ENCODE measurements at regions not wholly inside any gene's neighbourhood (a gene's known extent, or its start where the extent isn't known, plus 50 kb on each side); places are given as distances from the start of the nearest gene placed in this dataset.

DNA sequence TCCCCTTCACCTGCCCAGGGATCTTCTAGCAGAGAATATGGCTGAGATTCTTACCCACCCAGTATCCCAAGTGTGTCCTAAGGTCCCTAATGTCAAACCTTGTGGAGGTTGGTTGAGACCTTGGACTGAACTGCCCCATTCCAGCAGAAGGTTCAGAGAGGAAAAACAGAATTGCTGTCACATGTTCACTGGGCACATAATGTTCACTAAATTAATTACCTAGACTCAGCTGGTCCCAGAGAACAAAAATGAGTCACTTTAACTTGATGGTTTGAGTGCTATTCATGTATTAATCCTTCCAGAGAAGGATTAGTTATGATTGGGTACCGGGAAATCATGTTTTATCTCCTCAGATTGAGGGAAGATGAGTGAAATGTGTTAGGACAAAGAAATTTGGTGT, 171.3 kb upstream of the GADL1 start:
- TF ChIP-seq, protein P1, sequence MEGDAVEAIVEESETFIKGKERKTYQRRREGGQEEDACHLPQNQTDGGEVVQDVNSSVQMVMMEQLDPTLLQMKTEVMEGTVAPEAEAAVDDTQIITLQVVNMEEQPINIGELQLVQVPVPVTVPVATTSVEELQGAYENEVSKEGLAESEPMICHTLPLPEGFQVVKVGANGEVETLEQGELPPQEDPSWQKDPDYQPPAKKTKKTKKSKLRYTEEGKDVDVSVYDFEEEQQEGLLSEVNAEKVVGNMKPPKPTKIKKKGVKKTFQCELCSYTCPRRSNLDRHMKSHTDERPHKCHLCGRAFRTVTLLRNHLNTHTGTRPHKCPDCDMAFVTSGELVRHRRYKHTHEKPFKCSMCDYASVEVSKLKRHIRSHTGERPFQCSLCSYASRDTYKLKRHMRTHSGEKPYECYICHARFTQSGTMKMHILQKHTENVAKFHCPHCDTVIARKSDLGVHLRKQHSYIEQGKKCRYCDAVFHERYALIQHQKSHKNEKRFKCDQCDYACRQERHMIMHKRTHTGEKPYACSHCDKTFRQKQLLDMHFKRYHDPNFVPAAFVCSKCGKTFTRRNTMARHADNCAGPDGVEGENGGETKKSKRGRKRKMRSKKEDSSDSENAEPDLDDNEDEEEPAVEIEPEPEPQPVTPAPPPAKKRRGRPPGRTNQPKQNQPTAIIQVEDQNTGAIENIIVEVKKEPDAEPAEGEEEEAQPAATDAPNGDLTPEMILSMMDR (IDR thresholded peaks at IDR 0.05; ENCODE audit: poor library complexity) = no peak
- no peak for TF ChIP-seq EZH2phosphoT487 (IDR thresholded peaks at IDR 0.05; ENCODE audit: low read depth, severe bottlenecking, unreplicated experiment)
